Choroid plexus epithelial cell (primary cell): ENCODE measurements at regions not wholly inside any gene's neighbourhood (a gene's known extent, or its start where the extent isn't known, plus 50 kb on each side); places are given as distances from the start of the nearest gene placed in this dataset.

Experiments
- DNase-seq: peaks from one replicate; pipeline ENCODE4 v3.0.0-alpha.2; 2010; ENCODE audit warnings: low read depth
- H3K4me3 ChIP-seq: 2 replicates; pipeline ENCODE4 v1.5.1; 2011; ENCODE audit warnings: low read depth, mild to moderate bottlenecking, control low read depth, low read length, moderate library complexity
- CTCF ChIP-seq: conservative IDR thresholded peaks from 2 replicates; pipeline ENCODE4 v1.5.1; 2011; ENCODE audit warnings: low read depth, mild to moderate bottlenecking, control low read depth, inconsistent platforms, low read length, moderate library complexity

- no peak overlapping the region for H3K4me3 ChIP-seq
- DNase-seq = peak; percentile 79
- peak; percentile 90 for TF ChIP-seq CTCF
These were observed 173.3 kb upstream of the FOXD3 start for GRCh38 chr1:63148825-63149645.

DNA sequence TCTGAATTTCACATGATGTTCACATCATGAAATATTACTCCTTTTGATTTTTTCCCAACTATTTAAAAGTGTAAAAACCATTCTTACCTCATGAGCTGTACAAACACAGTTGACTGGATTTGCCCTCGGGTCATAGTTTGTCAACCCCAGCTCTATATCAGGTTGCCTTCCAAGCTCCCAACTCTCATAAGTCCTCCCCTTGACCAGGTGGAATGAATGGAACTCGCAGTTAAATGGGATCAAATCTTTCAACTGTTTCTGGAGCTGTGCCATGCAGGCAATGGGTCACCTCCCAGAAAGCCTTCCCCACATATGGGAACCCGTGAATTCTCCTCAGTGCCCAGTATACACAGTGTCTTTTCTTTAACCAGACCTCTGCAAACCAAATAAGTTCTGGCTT, 169.8 kb upstream of the FOXD3 start:
- DNase-seq = no peak
- no peak overlapping the region for H3K4me3 ChIP-seq
- TF ChIP-seq CTCF = no peak

GRCh38 chr1:63155437-63155836, 166.9 kb upstream of the FOXD3 start:
- no peak overlapping the region for H3K4me3 ChIP-seq
- no peak for DNase-seq
- TF ChIP-seq CTCF = no peak

DNA sequence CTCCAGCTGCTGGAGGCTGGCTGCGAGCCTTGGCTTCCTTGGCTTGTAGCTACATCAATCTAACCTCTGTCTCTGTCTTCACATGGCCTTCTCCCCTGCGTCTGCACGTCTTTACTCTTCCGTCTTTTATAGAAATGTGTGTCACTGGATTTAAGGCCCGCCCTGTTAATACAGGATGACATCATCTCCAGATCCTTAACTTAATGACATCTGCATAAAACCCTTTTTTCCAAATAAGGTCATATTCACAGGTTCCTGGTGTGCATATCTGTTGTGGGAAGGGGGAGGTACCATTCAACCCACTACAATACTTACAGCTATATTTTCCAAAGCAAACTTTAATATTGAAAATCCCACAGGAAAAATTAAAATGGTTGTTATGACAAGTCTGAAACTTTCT, 165.3 kb upstream of the FOXD3 start:
- H3K4me3 ChIP-seq = no peak overlapping the region
- no peak for DNase-seq
- no peak for TF ChIP-seq CTCF

DNA sequence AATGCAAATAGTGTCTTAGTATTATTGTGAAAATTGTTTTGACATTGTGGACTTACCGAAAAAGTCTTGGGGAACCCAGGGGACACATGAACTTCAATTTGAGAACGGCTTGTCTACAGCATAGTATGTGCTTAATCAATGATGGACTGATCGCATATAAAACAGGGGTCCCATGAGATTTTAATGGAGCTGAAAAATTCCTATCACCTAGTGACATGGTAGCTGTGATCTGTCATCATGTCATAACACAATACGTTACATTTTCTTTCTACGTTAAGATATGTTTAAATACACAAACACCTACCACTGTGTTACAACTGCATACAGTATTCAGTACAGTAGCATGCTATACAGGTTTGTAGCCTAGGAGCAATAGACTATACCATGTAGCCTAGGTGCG, 153.3 kb upstream of the FOXD3 start:
- no peak overlapping the region for H3K4me3 ChIP-seq
- no peak for TF ChIP-seq CTCF
- no peak for DNase-seq

GRCh38 chr1:63173161-63173560, 149.2 kb upstream of the FOXD3 start:
- H3K4me3 ChIP-seq = no peak overlapping the region
- TF ChIP-seq CTCF = no peak
- DNase-seq = no peak

DNA sequence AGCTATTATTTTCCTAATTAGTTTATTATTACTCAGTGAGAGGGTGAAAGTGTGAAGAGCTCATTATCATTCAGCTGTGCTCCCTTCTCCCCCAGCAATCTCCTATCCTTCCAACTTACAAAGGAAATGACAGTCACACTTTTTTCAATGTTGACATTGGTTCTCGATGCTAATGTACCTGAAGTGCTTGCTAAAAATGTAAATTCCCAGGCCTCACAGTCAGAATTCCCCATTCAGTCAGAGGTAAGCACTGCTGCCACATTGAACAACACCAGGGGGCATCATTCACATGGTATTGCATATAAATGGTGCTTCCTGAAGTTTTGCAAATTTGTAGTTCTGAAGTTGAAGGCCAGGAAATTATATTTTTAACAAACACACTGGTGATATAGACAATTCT, 132.7 kb upstream of the FOXD3 start:
- TF ChIP-seq CTCF = no peak
- no peak overlapping the region for H3K4me3 ChIP-seq
- no peak for DNase-seq
